Liver (tissue), 8 donors: ENCODE measurements at regions not wholly inside any gene's neighbourhood (a gene's known extent, or its start where the extent isn't known, plus 50 kb on each side); places are given as distances from the start of the nearest gene placed in this dataset.
A peak's percentile ranks its signal among the peaks of the same experiment; 100 is the strongest.

ENCODE experiments used
- DNase-seq: peaks from one replicate; pipeline ENCODE4 v3.0.0-alpha.2; 2017; ENCODE audit warnings: low spot score
- H3K27ac ChIP-seq, 2 donors: one replicate each; pipeline ENCODE4 v1.7.0; 2013; ENCODE audit warnings: inconsistent platforms in 2 of 2, low read length in 2 of 2, control low read depth in 1 of 2, low read depth in 1 of 2, mild to moderate bottlenecking in 1 of 2
- H3K27me3 ChIP-seq, 4 donors: one replicate each; pipeline versions ENCODE4 v1.6.1 to v1.7.0; 2013; ENCODE audit warnings: low read length in 3 of 4, inconsistent platforms in 1 of 4, mild to moderate bottlenecking in 1 of 4, moderate library complexity in 1 of 4; ENCODE audit not compliant: control insufficient read depth in 4 of 4, insufficient read depth in 4 of 4
- H3K36me3 ChIP-seq, 4 donors: one replicate each; pipeline versions ENCODE4 v1.6.1 to v1.7.0; 2013; ENCODE audit warnings: low read length in 3 of 4, mild to moderate bottlenecking in 3 of 4, low read depth in 1 of 4, moderate library complexity in 1 of 4; ENCODE audit not compliant: control insufficient read depth in 4 of 4, insufficient read depth in 3 of 4
- H3K4me1 ChIP-seq, 4 donors: one replicate each; pipeline versions ENCODE4 v1.6.1 to v1.7.0; 2013; ENCODE audit warnings: low read length in 3 of 4, mild to moderate bottlenecking in 3 of 4, moderate library complexity in 1 of 4; ENCODE audit not compliant: control insufficient read depth in 4 of 4, insufficient read depth in 4 of 4
- H3K4me3 ChIP-seq, 3 donors: one replicate each; pipeline versions ENCODE4 v1.6.1 to v1.7.0; 2013; ENCODE audit warnings: low read length in 3 of 3, control low read depth in 1 of 3, low read depth in 1 of 3, mild to moderate bottlenecking in 1 of 3
- H3K9ac ChIP-seq, 2 donors: one replicate each; pipeline ENCODE4 v1.7.0; 2013; ENCODE audit warnings: low read length in 2 of 2, mild to moderate bottlenecking in 2 of 2, moderate library complexity in 2 of 2, control low read depth in 1 of 2, low read depth in 1 of 2
- H3K9me3 ChIP-seq, 4 donors: one replicate each; pipeline versions ENCODE4 v1.6.1 to v1.7.0; 2013; ENCODE audit warnings: low read length in 3 of 4; ENCODE audit not compliant: control insufficient read depth in 4 of 4
- ATF3 ChIP-seq: IDR thresholded peaks from 2 replicates; pipeline ENCODE4 v1.6.1; 2016; ENCODE audit warnings: antibody characterized with exemption
- CTCF ChIP-seq: fragments of 150-350 bp; IDR thresholded peaks from 2 replicates; pipeline ENCODE4 v1.5.1; 2017; ENCODE audit warnings: improper control_type of control experiment, low read depth, low read length; ENCODE audit not compliant: missing input control
- EGR1 ChIP-seq, 2 donors: IDR thresholded peaks; 2 replicates each; pipeline ENCODE4 v1.6.1; 2016 to 2018; ENCODE audit warnings: antibody characterized with exemption in 2 of 2, low read depth in 2 of 2
- FOXA1 ChIP-seq: IDR thresholded peaks from 2 replicates; pipeline ENCODE4 v1.6.1; 2016; ENCODE audit warnings: antibody characterized with exemption
- FOXA2 ChIP-seq: IDR thresholded peaks from 2 replicates; pipeline ENCODE4 v1.6.1; 2016; ENCODE audit warnings: antibody characterized with exemption
- GABPA ChIP-seq, 2 donors: IDR thresholded peaks in 1 of 2; conservative IDR thresholded peaks in 1 of 2; 2 replicates each; pipeline ENCODE4 v1.6.1; 2016; ENCODE audit warnings: antibody characterized with exemption in 2 of 2, mild to moderate bottlenecking in 1 of 2, moderate library complexity in 1 of 2
- HNF4A ChIP-seq, 2 donors: conservative IDR thresholded peaks; 2 replicates each; pipeline ENCODE4 v1.6.1; 2016; ENCODE audit warnings: antibody characterized with exemption in 2 of 2, mild to moderate bottlenecking in 2 of 2
- HNF4G ChIP-seq: IDR thresholded peaks from 2 replicates; pipeline ENCODE4 v1.6.1; 2016; ENCODE audit warnings: antibody characterized with exemption
- JUND ChIP-seq, 2 donors: IDR thresholded peaks; 2 replicates each; pipeline ENCODE4 v1.6.1; 2016; ENCODE audit warnings: antibody characterized with exemption in 2 of 2
- NR2F2 ChIP-seq: IDR thresholded peaks from 2 replicates; pipeline ENCODE4 v1.6.1; 2016; ENCODE audit warnings: antibody characterized with exemption
- RAD21 ChIP-seq, 2 donors: IDR thresholded peaks; 2 replicates each; pipeline ENCODE4 v1.6.1; 2016; ENCODE audit warnings: antibody characterized with exemption in 2 of 2, mild to moderate bottlenecking in 2 of 2
- RXRA ChIP-seq, 2 donors: IDR thresholded peaks; 2 replicates each; pipeline ENCODE4 v1.6.1; 2017 to 2018; ENCODE audit warnings: antibody characterized with exemption in 2 of 2, mild to moderate bottlenecking in 1 of 2
- SP1 ChIP-seq: IDR thresholded peaks from 2 replicates; pipeline ENCODE4 v1.6.1; 2018; ENCODE audit warnings: antibody characterized with exemption, mild to moderate bottlenecking
- TAF1 ChIP-seq: conservative IDR thresholded peaks from 2 replicates; pipeline ENCODE4 v1.6.1; 2016; ENCODE audit warnings: antibody characterized with exemption, mild to moderate bottlenecking
- YY1 ChIP-seq: IDR thresholded peaks from 2 replicates; pipeline ENCODE4 v1.6.1; 2016; ENCODE audit warnings: antibody characterized with exemption, mild to moderate bottlenecking
- WGBS: extraction: QIAGEN DNeasy Blood & Tissue Kit; methylation state at CpG from one replicate; pipeline ENCODE4 v1.1.7; 2013; 5-methylcytosine and 5-hydroxymethylcytosine counted together
- TF ChIP-seq, protein P1 (sequence below): IDR thresholded peaks from 2 replicates; pipeline ENCODE4 v1.6.1; 2016; ENCODE audit warnings: antibody characterized with exemption
- TF ChIP-seq, protein P2 (sequence below): IDR thresholded peaks from 2 replicates; pipeline ENCODE4 v1.6.1; 2016; ENCODE audit warnings: antibody characterized with exemption
- donor health status: healthy.
- donor health status: healthy.
- donor health status: healthy.
- donor health status: healthy.
- donor health status: healthy.

DNA sequence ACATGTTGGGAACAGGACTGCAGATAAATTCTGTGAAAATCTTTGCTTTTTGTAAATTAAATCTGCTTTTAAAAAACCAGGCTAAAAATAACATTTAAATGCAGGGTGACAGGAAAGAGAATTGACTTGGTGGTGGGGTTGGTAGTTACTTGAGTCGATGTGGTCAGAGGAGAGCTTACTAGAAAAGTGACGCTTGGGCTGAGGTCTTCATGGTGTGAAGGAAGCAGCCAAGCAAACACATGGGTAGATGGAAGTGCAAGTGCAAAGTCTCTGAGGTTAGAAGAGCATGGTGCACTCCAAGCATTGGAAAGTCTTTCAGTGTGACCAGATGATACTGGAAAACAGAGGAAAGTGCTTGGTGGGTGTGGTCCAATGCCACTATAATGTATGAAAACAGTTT, 86.4 kb upstream of the THBS1 start:
- Histone ChIP-seq H3K4me3 (no peak overlapping the region), H3K4me1 (no peaks in the 10 kb centered on the region), H3K36me3 (no peaks in the 10 kb centered on the region), H3K27ac (no peak overlapping the region), H3K9me3 (no peaks in the 10 kb centered on the region), H3K9ac (no peak overlapping the region), H3K27me3 (no peaks in the 10 kb centered on the region)
- no peak for TF ChIP-seq TAF1
- no peak for TF ChIP-seq EGR1 (IDR thresholded peaks at IDR 0.05; ENCODE audit: low read depth in 2 of 2)
- no peak for TF ChIP-seq FOXA2
- TF ChIP-seq SP1: no peak
- TF ChIP-seq, protein P1, sequence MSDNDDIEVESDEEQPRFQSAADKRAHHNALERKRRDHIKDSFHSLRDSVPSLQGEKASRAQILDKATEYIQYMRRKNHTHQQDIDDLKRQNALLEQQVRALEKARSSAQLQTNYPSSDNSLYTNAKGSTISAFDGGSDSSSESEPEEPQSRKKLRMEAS: no peak
- TF ChIP-seq JUND (IDR thresholded peaks at IDR 0.05): no peak
- TF ChIP-seq HNF4G: no peak
- TF ChIP-seq HNF4A (conservative IDR thresholded peaks at IDR 0.05): no peak
- TF ChIP-seq FOXA1: no peak
- no peak for TF ChIP-seq GABPA (IDR thresholded peaks at IDR 0.05 in 1 of 2, conservative IDR thresholded peaks at IDR 0.05 in 1 of 2)
- no peak for TF ChIP-seq ATF3
- no peak for TF ChIP-seq CTCF
- TF ChIP-seq RXRA (IDR thresholded peaks at IDR 0.05): no peak
- TF ChIP-seq, protein P2, sequence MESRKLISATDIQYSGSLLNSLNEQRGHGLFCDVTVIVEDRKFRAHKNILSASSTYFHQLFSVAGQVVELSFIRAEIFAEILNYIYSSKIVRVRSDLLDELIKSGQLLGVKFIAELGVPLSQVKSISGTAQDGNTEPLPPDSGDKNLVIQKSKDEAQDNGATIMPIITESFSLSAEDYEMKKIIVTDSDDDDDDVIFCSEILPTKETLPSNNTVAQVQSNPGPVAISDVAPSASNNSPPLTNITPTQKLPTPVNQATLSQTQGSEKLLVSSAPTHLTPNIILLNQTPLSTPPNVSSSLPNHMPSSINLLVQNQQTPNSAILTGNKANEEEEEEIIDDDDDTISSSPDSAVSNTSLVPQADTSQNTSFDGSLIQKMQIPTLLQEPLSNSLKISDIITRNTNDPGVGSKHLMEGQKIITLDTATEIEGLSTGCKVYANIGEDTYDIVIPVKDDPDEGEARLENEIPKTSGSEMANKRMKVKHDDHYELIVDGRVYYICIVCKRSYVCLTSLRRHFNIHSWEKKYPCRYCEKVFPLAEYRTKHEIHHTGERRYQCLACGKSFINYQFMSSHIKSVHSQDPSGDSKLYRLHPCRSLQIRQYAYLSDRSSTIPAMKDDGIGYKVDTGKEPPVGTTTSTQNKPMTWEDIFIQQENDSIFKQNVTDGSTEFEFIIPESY: no peak
- no peak for DNase-seq
- WGBS: 88% methylated on average over 2 of the region's 2 CpGs

GRCh38 chr15:39495871-39496840, 84.7 kb upstream of the THBS1 start:
- Histone ChIP-seq H3K9ac (no peak overlapping the region), H3K4me1 (no peaks in the 10 kb centered on the region), H3K27me3 (no peaks in the 10 kb centered on the region), H3K9me3 (no peaks in the 10 kb centered on the region), H3K4me3 (no peak overlapping the region), H3K27ac (peak overlapping the region in 1 of 2 donors; percentile 8), H3K36me3 (no peaks in the 10 kb centered on the region)
- DNase-seq: no peak
- WGBS: 68% methylated on average over 8 of the region's 8 CpGs
- no peak for TF ChIP-seq RAD21 (IDR thresholded peaks at IDR 0.05)
- no peak for TF ChIP-seq HNF4G
- TF ChIP-seq EGR1 (IDR thresholded peaks at IDR 0.05; ENCODE audit: low read depth in 2 of 2): no peak
- no peak for TF ChIP-seq YY1
- no peak for TF ChIP-seq FOXA2
- no peak for TF ChIP-seq GABPA (IDR thresholded peaks at IDR 0.05 in 1 of 2, conservative IDR thresholded peaks at IDR 0.05 in 1 of 2)
- TF ChIP-seq, protein P1: no peak
- TF ChIP-seq FOXA1: no peak
- TF ChIP-seq NR2F2: peak; percentile 27
- TF ChIP-seq, protein P2: no peak
- no peak for TF ChIP-seq HNF4A (conservative IDR thresholded peaks at IDR 0.05)
- TF ChIP-seq ATF3: no peak
- TF ChIP-seq CTCF: no peak
- TF ChIP-seq SP1: no peak
- TF ChIP-seq JUND (IDR thresholded peaks at IDR 0.05): no peak
- peak in 1 of 2 donors; percentile 4 for TF ChIP-seq RXRA (IDR thresholded peaks at IDR 0.05)
